ENCODE measurements at regions not wholly inside any gene's neighbourhood (a gene's known extent, or its start where the extent isn't known, plus 50 kb on each side); places are given as distances from the start of the nearest gene placed in this dataset.

DNA sequence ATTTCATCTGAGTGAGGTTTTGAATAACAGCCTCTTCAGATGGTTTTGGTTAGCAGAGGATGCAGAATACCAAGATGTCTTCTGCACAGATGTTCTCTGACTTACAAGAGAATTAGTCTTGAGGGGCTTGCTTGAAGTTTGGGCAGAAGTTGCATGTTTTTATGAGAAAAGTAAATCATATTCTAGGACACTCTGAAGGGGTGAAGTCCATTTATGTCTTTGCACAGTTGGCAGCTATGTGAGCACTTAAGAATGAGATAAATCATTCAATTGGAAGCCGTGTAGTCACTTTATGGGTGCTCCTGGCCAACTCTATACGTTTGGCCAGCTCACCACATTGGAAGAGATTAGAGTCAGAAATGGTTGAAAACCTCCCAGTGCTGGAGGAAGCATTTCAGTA lies 252.7 kb upstream of the KCNIP4 start:
- no peak for TF ChIP-seq CTCF (IDR thresholded peaks at IDR 0.05)

GRCh38 chr4:22196551-22196950 lies 248.0 kb upstream of the KCNIP4 start:
- TF ChIP-seq CTCF (IDR thresholded peaks at IDR 0.05), result no peak

GRCh38 chr4:22192084-22192511 lies 243.5 kb upstream of the KCNIP4 start:
- TF ChIP-seq CTCF (IDR thresholded peaks at IDR 0.05), result no peak

- no peak for TF ChIP-seq CTCF (IDR thresholded peaks at IDR 0.05)
Observed at GRCh38 chr4:22191565-22191964, 243.0 kb upstream of the KCNIP4 start.

DNA sequence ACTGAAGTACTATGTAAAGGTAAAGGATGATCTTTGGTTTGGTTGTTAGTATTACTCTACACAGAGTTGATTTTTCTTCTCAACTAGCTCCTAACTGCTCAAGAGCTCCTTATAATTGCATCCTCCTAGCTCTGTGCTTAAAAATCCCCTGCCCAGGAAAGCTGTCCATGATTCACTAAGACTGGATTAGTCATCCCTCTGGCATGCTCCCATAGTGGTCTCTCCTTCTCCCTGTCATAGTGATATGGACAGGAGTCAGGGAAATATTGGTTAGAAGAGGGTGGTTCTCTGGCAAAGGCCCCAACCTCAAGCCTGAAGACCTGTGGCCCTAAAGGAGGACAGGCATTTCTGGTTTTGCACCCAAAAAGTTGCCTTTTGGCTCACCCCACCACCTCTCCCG lies 242.3 kb upstream of the KCNIP4 start:
- TF ChIP-seq CTCF (IDR thresholded peaks at IDR 0.05), result no peak

GRCh38 chr4:22187203-22187820 lies 238.7 kb upstream of the KCNIP4 start:
- TF ChIP-seq CTCF (IDR thresholded peaks at IDR 0.05), result no peak

DNA sequence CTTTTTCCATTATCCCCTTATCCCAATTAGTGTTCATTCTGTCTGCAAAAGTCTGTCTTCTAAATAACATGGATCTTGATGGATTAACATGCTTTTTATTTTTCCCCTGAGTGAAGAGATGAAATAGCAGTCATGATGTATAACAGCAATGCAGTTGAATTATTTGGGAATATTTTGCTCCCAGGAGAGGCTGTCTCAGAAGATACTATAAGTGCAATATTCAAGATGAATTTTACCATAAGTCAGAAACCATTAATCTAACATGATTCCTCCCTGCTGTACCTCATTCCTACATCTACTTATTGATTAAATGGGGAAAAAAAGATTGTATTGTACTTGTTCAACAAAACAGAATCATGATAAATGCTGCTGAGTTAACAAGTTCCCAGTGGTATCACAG lies 233.2 kb upstream of the KCNIP4 start:
- no peak for TF ChIP-seq CTCF (IDR thresholded peaks at IDR 0.05)

All from LNCAP (cell line).